ENCODE measurements at regions not wholly inside any gene's neighbourhood (a gene's known extent, or its start where the extent isn't known, plus 50 kb on each side); places are given as distances from the start of the nearest gene placed in this dataset.
"Not testable (repeated sequence)": the region's sequence is repeated elsewhere in the genome, so short reads cannot be mapped to it uniquely, and the experiment has no call there.

DNA sequence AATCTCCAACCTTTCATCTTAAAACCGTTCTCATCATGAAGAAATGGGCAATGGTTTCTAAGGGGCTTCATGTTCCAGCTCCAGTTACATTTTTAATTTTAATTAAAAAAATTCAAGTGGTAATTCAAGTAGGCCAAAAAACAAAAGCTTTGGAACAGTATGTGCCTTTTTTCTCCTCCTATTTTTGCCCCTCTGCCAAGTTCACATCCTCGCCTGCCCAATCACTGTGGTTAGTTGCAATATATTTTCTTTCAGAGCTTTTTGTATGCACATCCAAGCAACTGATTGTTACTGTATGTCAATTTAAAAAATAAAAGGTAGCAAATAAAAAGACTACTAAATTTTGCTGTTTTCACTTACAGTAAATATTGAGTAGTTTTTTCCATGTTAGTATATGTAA, 99.8 kb upstream of the B3GAT2 start:
- DNase-seq: no peak

DNA sequence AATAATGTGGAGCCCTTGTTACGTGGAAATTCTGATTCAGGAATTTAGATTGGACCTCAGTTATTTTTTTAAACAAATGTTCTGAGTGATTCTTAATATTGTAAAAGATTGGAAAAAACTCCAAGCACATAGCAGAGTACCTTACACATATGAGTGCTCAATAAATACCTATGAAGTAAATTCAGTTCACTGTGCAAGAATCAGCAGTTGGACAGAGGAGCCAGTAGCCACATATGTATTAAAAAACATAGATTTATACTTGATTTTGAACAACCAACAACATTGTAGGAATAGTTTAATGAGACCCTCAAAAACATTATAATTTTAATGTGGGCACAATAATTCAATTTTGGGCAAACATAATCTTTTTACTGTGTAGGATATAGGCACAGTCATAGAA, 109.3 kb upstream of the B3GAT2 start:
- DNase-seq: no peak

- DNase-seq: no peak
Observed at GRCh38 chr6:71067816-71068215, 111.0 kb upstream of the B3GAT2 start.

DNA sequence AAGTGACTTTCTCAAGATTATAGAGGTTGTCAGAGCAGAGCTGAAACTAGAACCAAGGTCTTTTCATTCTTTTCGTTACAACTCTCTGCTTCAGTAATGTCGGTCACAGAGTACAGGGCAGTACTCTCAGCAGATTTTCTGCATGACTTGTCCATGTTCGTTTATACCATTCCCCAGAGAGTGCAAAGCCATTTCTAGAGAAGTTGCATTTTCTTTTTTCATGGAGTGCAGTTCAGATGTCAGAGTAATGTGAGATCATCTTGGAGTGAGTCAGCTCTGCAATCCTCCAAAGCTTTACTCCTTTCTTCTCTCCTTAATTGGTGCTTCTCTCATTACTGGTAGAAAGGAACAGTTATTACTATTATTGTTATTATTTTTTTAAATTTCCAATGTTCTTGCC, 115.6 kb upstream of the B3GAT2 start:
- no peak for DNase-seq

- no peak for DNase-seq
Observed at GRCh38 chr6:71077655-71078054, 120.8 kb upstream of the B3GAT2 start.

GRCh38 chr6:71079677-71080076, 122.8 kb upstream of the B3GAT2 start:
- no peak for DNase-seq

DNA sequence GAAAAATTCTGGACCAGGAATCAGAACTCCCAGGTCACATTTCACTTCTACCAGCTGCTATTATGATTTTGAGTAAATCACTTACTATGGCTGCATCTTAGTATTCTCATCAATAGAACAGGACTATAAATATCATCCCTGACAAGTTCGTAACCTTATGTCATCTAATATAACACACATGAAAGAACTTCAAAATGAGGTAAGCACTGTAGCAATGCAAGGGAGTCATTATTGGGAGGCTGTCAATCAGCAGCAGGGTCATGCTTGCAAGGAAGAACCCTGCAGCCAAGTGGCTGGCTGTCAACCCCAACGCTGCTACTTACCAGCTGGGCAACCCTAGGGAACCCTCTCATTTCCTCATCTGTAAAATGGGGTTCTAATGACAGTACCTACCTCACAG, 123.3 kb upstream of the B3GAT2 start:
- no peak for DNase-seq

GRCh38 chr6:71080826-71081225, 124.0 kb upstream of the B3GAT2 start:
- DNase-seq: no peak

DNA sequence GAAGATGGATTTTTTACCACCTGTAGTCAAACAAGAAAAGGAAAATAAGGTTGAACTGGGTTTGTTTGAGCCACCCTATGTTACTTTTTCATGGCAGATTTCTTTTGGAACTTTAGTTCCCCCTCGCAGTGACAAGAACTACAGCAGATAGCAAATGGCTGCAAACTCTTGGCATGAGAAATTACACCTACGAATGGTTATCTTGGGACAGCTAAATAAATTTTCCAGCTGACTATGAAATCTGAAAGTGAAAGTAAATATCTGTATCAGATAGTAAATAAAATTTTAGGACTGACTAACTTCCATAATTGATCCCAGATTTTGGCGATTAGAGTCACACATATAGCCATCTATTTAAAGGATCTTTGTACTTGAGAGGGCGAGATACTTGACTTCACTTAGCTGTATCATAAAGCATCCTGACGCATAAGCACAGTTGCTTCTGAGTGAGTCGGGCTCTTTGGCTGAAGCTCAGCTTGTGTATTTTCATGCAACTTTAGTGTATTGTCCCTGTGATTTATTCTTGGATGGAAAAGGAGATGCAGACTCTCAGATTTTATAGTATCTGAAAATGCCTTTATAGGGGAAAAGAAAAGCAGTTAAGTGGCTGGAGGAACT, 125.3 kb upstream of the B3GAT2 start:
- DNase-seq: no peak

DNA sequence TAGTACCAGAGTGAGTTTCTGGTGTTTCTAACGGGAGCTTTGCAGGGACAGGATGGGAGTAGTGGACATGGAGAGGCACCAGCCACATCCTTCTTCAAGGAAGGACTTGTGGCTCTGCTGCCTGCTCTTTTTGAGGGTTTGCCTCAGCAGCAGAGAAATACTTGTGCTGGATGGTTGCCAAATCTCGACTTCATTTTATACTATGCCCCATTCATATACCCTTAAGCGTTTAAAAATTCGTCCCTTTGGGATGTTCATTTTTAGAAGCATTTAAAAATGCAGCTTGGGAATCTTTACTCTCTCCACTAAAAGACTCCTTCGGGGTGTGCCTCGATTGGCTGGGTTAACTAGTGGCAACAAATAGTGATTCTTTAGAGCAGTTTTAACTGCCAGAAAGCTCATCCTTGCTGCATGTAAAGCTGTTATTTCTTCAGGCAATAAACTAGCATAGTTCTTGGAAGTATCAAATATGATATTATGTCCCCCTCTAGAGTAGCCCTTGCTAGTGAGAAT, 126.5 kb upstream of the B3GAT2 start:
- DNase-seq: no peak

DNA sequence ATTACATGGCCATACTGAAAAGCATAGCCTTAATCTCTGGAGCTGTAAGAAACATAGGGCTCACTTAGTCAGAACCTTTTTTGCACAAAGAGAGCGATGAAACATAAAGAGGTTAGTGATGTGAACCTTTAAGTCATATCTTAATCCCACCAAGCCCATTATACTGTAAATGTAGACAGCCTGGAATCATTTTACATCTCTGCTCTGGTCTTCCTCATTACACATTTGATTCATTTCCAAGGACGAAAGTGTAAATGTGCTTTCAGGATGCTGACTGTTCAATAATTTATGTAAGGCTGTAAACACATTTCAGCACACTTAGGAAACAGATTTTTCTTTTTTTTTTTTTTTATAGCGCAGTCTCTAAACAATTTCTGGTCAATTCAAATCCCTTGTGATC, 131.3 kb upstream of the B3GAT2 start:
- no peak for DNase-seq

DNA sequence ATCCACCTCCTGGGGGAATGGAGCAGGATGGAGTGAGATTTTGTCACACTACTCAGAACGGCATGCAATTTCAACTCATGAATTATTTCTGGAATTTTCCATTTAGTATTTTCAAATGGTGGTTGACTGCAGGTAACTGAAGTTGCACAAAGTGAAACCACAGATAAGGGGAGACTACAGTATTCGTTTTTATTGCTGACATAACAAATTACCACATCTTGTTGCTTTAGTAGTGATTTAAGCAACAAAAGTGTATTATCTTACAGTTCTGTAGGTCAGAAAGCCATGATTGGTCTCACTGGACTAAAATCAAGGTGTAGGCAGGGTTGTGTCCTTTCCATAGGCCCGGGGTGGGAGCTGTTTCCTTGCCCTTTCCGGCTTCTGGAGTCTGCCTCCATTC, 133.4 kb upstream of the B3GAT2 start:
- no peak for DNase-seq

DNA sequence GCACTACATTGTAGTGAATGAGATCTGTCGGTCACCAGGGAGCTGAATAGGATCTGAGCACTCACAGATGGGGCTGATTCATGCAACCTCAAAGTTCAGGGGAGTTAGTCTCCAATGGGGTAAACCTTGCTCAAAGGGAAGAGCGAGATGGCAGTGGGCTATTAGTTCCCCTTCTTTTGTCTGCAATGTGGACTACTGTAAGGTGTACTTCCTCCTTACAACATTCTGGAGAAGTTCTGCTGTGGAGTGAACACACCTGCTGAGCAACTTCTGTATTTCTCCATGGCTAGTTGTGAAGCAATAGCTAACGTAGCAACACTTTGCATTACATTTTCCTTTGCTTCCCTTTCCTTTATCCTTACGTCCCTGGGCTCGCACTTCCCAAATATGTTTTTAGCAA, 134.3 kb upstream of the B3GAT2 start:
- no peak for DNase-seq

- no peak for DNase-seq
Observed at GRCh38 chr6:71091956-71092355, 135.1 kb upstream of the B3GAT2 start.

DNA sequence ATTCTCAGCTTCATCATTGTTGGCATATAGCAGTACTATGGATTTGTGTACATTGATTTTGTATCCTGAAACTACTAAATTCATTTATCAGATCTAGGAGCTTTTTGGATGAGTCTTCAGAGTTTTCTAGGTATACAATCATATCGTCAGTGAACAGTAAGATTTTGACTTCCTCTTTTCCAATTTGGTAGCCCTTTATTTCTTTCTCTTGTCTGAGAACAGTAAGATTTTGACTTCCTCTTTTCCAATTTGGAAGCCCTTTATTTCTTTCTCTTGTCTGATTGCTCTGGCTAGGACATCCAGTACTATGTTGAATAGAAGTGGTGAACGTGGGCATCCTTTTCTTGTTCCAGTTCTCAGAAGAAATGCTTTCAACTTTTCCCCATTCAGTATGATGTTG, 140.4 kb upstream of the B3GAT2 start:
- not testable (repeated sequence) for DNase-seq

- DNase-seq: no peak
Observed at GRCh38 chr6:71099649-71100048, 142.8 kb upstream of the B3GAT2 start.

GRCh38 chr6:71103130-71103529, 146.3 kb upstream of the B3GAT2 start:
- no peak for DNase-seq

DNA sequence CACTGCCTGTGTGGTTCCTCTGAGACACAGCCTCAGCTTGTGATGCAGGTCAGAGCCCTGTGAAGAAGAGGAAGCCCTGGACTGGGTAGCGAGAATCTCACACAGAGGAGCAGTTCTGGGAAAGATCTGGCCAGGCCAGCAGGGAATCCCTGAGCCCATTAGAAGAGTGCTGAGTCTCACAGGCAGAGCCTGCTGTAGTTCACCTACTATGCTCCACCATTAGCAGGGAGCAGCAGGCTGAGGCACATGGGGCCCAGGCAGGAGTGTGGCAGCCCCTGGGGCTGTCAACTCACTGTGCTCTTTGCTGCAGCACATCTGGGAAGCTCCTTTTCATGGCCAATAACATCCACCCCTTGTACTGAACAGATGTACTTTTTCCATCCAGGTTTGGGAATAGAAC, 146.8 kb upstream of the B3GAT2 start:
- no peak for DNase-seq

GRCh38 chr6:71106276-71106675, 149.4 kb upstream of the B3GAT2 start:
- no peak for DNase-seq

DNA sequence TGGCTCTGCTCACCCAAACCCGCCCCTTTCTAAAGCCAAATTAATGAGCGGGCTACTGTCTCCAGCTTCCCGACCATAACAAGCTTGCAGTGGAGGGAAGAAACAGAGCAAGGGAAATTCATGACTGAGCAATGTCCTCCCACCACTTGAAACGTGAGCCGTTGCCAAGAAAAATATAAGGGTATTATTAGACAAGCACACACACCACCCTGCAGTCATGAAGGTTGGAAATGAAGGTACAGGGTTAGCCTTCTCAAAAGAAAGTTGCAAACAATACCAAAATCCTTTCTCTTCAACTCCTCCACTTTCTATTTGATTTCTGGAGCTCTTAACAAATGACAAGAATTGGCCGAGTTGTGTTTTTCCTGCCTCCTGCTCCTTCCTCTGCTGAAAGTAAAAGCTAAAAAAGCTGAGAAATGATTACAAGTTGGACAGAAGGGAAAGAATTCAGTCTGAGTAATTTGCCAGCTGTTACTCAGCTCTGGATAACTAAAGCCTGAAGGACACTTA, 151.1 kb upstream of the B3GAT2 start:
- peak; percentile 51 for DNase-seq

DNA sequence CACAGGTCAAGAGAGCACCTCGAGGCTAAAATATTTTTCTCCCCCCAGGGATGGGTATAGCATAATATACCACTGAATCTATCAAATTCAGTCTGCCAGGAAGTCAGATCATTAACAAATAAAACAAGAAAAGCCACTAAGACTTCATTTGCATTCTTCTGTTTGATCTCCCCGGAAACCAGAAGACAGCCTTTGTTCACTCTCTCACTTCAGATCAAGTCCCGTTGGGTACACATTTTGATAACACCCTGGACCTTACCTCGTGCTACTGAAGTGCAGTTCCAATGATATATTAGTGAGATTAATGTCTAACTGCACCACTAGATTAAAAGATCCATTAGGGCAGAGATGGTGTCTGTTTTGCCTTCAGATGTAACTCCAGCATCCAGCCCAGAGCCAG, 157.7 kb upstream of the B3GAT2 start:
- DNase-seq: peak; percentile 31

GRCh38 chr6:71114986-71115385, 158.1 kb upstream of the B3GAT2 start:
- no peak for DNase-seq

DNA sequence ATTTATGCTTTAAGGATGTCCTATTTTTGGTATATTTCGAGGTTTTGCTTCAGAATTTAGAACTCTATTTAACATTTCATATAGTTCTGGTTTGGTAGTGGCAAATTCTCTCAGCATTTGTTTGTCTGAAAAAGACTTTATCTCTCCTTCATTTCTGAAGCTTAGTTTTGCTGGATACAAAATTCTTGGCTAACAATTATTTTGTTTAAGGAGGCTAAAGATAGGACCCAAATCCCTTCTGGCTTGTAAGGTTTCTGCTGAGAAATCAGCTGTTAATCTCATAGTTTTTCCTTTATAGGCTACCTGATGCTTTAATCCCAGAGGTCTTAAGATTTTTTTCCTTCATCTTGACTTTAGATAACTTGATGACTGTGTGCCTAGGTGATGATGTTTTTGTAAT, 162.7 kb upstream of the B3GAT2 start:
- DNase-seq: no peak

GRCh38 chr6:71123051-71123450, 165.6 kb upstream of the OGFRL1 start:
- no peak for DNase-seq

- no peak for DNase-seq
Observed at GRCh38 chr6:71124340-71124739, 164.3 kb upstream of the OGFRL1 start.
